OCI-LY7 (cell line): ENCODE measurements at regions not wholly inside any gene's neighbourhood (a gene's known extent, or its start where the extent isn't known, plus 50 kb on each side); places are given as distances from the start of the nearest gene placed in this dataset.

Experiments
- CTCF ChIP-seq: fragments of 200-600 bp; sonication (generic); conservative IDR thresholded peaks from 2 replicates; pipeline ENCODE4 v1.5.1; 2014; ENCODE audit warnings: mild to moderate bottlenecking, antibody characterized with exemption, low read length, moderate library complexity, mixed read lengths
- EZH2phosphoT487 ChIP-seq: fragments of 200-600 bp; sonication (generic); IDR thresholded peaks from 2 replicates; pipeline ENCODE4 v1.6.1; 2018; ENCODE audit warnings: low read depth, borderline replicate concordance, mild to moderate bottlenecking, mixed run types, antibody characterized with exemption, low read length, moderate library complexity, mixed read lengths

GRCh38 chr9:28981129-28981528, 1407.8 kb upstream of the C9orf72 start:
- TF ChIP-seq CTCF (no peak), EZH2phosphoT487 (no peak)
